Mesenchymal stem cell (in vitro differentiated cells and primary cell): ENCODE measurements at regions not wholly inside any gene's neighbourhood (a gene's known extent, or its start where the extent isn't known, plus 50 kb on each side); places are given as distances from the start of the nearest gene placed in this dataset.

Experiments used
- DNase-seq: peaks from one replicate; pipeline ENCODE4 v3.0.0-alpha.2; 2013
- H2AFZ ChIP-seq: one replicate; pipeline ENCODE4 v1.6.1; 2013; ENCODE audit warnings: low read depth, mild to moderate bottlenecking, control low read depth, inconsistent platforms, low read length, moderate library complexity
- H2AK5ac ChIP-seq: 2 replicates; pipeline ENCODE4 v1.6.1; 2013; ENCODE audit warnings: low read length, moderate library complexity, mild to moderate bottlenecking, inconsistent platforms; ENCODE audit not compliant: severe bottlenecking
- H2BK120ac ChIP-seq: one replicate; pipeline ENCODE4 v1.6.1; 2013; ENCODE audit warnings: low read depth, mild to moderate bottlenecking, inconsistent platforms, low read length, moderate library complexity
- H2BK12ac ChIP-seq, 2 experiments: one replicate each; pipeline ENCODE4 v1.6.1; 2013; ENCODE audit warnings: inconsistent platforms in 2 of 2, low read length in 2 of 2, mild to moderate bottlenecking in 2 of 2, moderate library complexity in 2 of 2, control low read depth in 1 of 2
- H2BK15ac ChIP-seq: one replicate; pipeline ENCODE4 v1.6.1; 2013; ENCODE audit warnings: mild to moderate bottlenecking, low read depth, inconsistent platforms; ENCODE audit not compliant: poor library complexity, severe bottlenecking
- H2BK5ac ChIP-seq: 2 replicates; pipeline ENCODE4 v1.6.1; 2013; ENCODE audit warnings: low read depth, mild to moderate bottlenecking, low read length, control low read depth, inconsistent platforms; ENCODE audit not compliant: poor library complexity, severe bottlenecking
- H3K14ac ChIP-seq, 2 experiments: one replicate each; pipeline ENCODE4 v1.6.1; 2013; ENCODE audit warnings: inconsistent platforms in 2 of 2, low read length in 2 of 2, control low read depth in 1 of 2, mild to moderate bottlenecking in 1 of 2, moderate library complexity in 1 of 2
- H3K18ac ChIP-seq, 2 experiments: one replicate each; pipeline ENCODE4 v1.6.1; 2013; ENCODE audit warnings: inconsistent platforms in 2 of 2, low read length in 2 of 2, control low read depth in 1 of 2, low read depth in 1 of 2, mild to moderate bottlenecking in 1 of 2
- H3K23ac ChIP-seq, 2 experiments: one replicate each; pipeline ENCODE4 v1.6.1; 2013; ENCODE audit warnings: inconsistent platforms in 2 of 2, low read length in 2 of 2, mild to moderate bottlenecking in 2 of 2, moderate library complexity in 2 of 2, control low read depth in 1 of 2
- H3K27ac ChIP-seq: 2 replicates; pipeline ENCODE4 v1.5.1; 2013; ENCODE audit warnings: mild to moderate bottlenecking, moderate library complexity, low read length, control low read depth, inconsistent platforms; ENCODE audit not compliant: poor library complexity, severe bottlenecking
- H3K27me3 ChIP-seq, 2 experiments: 2 replicates each; pipeline versions ENCODE4 v1.6.1 to v1.7.0; 2013; ENCODE audit warnings: low read length in 2 of 2, mild to moderate bottlenecking in 2 of 2, moderate library complexity in 2 of 2, control low read depth in 1 of 2, inconsistent platforms in 1 of 2; ENCODE audit not compliant: control insufficient read depth in 1 of 2, insufficient read depth in 1 of 2
- H3K36me3 ChIP-seq, 2 experiments: 2 replicates each; pipeline versions ENCODE4 v1.6.1 to v1.7.0; 2013; ENCODE audit warnings: low read length in 2 of 2, control low read depth in 1 of 2, inconsistent platforms in 1 of 2, low read depth in 1 of 2, mild to moderate bottlenecking in 1 of 2; ENCODE audit not compliant: insufficient read depth in 2 of 2, control insufficient read depth in 1 of 2
- H3K4ac ChIP-seq, 2 experiments: one replicate each; pipeline ENCODE4 v1.6.1; 2013; ENCODE audit warnings: inconsistent platforms in 2 of 2, low read length in 2 of 2, mild to moderate bottlenecking in 2 of 2, moderate library complexity in 2 of 2, control low read depth in 1 of 2, low read depth in 1 of 2
- H3K4me1 ChIP-seq: 2 replicates; pipeline ENCODE4 v1.6.1; 2013; ENCODE audit warnings: low read depth, low read length, control low read depth; ENCODE audit not compliant: control insufficient read depth, insufficient read depth
- H3K4me2 ChIP-seq: 2 replicates; pipeline ENCODE4 v1.6.1; 2013; ENCODE audit warnings: low read length, mild to moderate bottlenecking, inconsistent platforms; ENCODE audit not compliant: poor library complexity, severe bottlenecking
- H3K4me3 ChIP-seq, 2 experiments: 2 replicates each; pipeline versions ENCODE4 v1.5.1 to v1.7.0; 2013; ENCODE audit warnings: low read length in 2 of 2, mild to moderate bottlenecking in 2 of 2, control low read depth in 1 of 2, low read depth in 1 of 2; ENCODE audit not compliant: insufficient read depth in 1 of 2
- H3K79me1 ChIP-seq: replicated peaks from 2 replicates; pipeline ENCODE4 v1.6.1; 2013; ENCODE audit warnings: mild to moderate bottlenecking, control low read depth, low read length, inconsistent platforms; ENCODE audit not compliant: poor library complexity, severe bottlenecking
- H3K9ac ChIP-seq: 2 replicates; pipeline ENCODE4 v1.7.0; 2013; ENCODE audit warnings: mild to moderate bottlenecking, low read length, moderate library complexity
- H3K9me3 ChIP-seq: 2 replicates; pipeline ENCODE4 v1.7.0; 2013; ENCODE audit warnings: mild to moderate bottlenecking, low read length; ENCODE audit not compliant: control insufficient read depth
- H4K8ac ChIP-seq: one replicate; pipeline ENCODE4 v1.6.1; 2013; ENCODE audit warnings: inconsistent platforms, mild to moderate bottlenecking, low read length, moderate library complexity
- H4K91ac ChIP-seq: one replicate; pipeline ENCODE4 v1.6.1; 2013; ENCODE audit warnings: mild to moderate bottlenecking, low read length, inconsistent platforms
- WGBS: methylation state at CpG from one replicate; pipeline ENCODE4 v1.1.7; 2013; ENCODE audit warnings: mixed read lengths; 5-methylcytosine and 5-hydroxymethylcytosine counted together

DNA sequence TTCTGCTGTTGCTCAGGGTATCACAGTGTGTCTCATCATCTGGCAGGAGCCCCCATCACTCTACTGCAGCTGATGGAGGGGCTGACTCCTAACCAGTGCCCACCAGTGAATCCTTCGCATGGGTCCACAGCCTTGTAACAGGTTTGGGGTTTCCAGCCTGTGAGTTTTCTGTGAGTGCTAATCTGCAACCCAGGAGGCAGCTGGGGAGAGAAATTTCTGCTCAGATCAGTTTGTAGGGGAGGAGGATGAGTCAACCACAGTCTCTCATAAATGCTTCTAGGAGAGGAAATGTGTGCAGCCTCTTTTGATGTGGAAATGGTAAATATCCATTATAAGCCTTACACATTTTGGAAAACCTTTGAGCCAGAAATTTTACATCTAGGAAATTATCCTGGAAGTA lies 871.3 kb downstream of the AACS start:
- Histone ChIP-seq H2BK120ac (no peak overlapping the region), H3K9ac (no peak overlapping the region), H2BK5ac (no peak overlapping the region), H3K27me3 (no peaks in the 10 kb centered on the region), H4K91ac (no peak overlapping the region), H3K79me1 (no peaks in the 10 kb centered on the region), H4K8ac (no peak overlapping the region), H2AK5ac (no peak overlapping the region), H3K4me2 (no peak overlapping the region), H2BK12ac (no peak overlapping the region), H3K14ac (no peak overlapping the region), H3K4ac (no peak overlapping the region), H3K9me3 (peaks cover 9% of the 10 kb centered on the region), H3K36me3 (no peaks in the 10 kb centered on the region), H3K23ac (no peak overlapping the region), H2BK15ac (no peak overlapping the region), H3K4me3 (no peak overlapping the region), H3K18ac (no peak overlapping the region), H2AFZ (no peak overlapping the region), H3K4me1 (no peaks in the 10 kb centered on the region), H3K27ac (no peak overlapping the region)
- DNase-seq: no peak
- 80% methylated on average over 1 of the region's 1 CpG for WGBS

DNA sequence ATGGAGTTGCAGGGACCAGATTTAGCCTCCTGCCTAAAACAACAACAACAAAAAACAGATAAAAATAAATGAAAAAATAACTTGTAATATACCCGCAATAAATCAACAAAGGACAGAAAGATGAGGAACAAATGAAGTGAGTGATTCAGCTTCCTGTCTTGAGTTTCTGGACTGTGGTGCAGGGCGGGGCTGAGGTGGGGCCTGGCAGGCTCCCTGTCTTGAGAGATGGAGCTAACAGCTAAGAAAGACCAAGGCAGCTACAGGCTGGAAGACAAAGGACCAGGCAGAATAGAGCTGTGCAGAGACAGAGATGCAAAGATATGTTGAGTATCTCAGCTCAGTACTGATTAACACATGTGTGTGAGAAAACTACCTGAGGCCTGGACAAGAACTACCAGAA lies 879.2 kb downstream of the AACS start:
- Histone ChIP-seq H3K36me3 (no peaks in the 10 kb centered on the region), H4K91ac (no peak overlapping the region), H3K4me2 (no peak overlapping the region), H2BK5ac (no peak overlapping the region), H2AK5ac (no peak overlapping the region), H3K14ac (no peak overlapping the region), H2BK120ac (no peak overlapping the region), H3K27ac (no peak overlapping the region), H2BK12ac (no peak overlapping the region), H2BK15ac (no peak overlapping the region), H3K27me3 (no peaks in the 10 kb centered on the region), H3K79me1 (no peaks in the 10 kb centered on the region), H3K9me3 (peaks cover 4% of the 10 kb centered on the region), H4K8ac (no peak overlapping the region), H3K18ac (no peak overlapping the region), H2AFZ (no peak overlapping the region), H3K4ac (no peak overlapping the region), H3K23ac (no peak overlapping the region), H3K4me1 (no peaks in the 10 kb centered on the region), H3K9ac (no peak overlapping the region), H3K4me3 (no peak overlapping the region)
- 80% methylated on average over 2 of the region's 2 CpGs for WGBS
- no peak for DNase-seq

DNA sequence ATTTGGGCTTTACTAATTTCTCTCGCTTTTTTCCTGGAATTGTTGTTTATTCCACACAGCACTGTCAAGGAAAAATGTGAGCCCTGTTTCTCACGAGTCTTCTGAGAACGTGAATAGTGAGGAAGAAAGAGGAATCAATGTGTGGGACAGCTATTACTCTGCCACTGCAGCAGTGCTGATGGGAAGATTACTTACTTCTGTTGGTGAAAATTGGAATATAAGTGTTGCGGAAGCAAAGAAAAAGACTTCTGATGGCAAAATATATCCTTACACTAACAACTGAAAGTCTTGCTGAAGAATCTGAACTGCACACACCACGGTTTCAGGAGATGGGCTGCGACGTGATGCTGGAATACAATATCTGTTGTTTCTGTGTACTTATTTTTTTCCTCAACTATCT lies 884.2 kb downstream of the AACS start:
- H3K14ac ChIP-seq: no peak overlapping the region
- H3K79me1 ChIP-seq: no peaks in the 10 kb centered on the region
- H3K23ac ChIP-seq: no peak overlapping the region
- H3K27me3 ChIP-seq: no peaks in the 10 kb centered on the region
- no peak overlapping the region for H3K4me2 ChIP-seq
- H4K8ac ChIP-seq: no peak overlapping the region
- H2BK15ac ChIP-seq: no peak overlapping the region
- H3K9me3 ChIP-seq: peaks cover 8% of the 10 kb centered on the region
- H4K91ac ChIP-seq: no peak overlapping the region
- 72% methylated on average over 3 of the region's 7 CpGs for WGBS
- no peak for DNase-seq
- no peak overlapping the region for H2BK120ac ChIP-seq
- H3K9ac ChIP-seq: no peak overlapping the region
- no peak overlapping the region for H3K18ac ChIP-seq
- no peak overlapping the region for H3K4me3 ChIP-seq
- no peak overlapping the region for H2AFZ ChIP-seq
- H3K36me3 ChIP-seq: no peaks in the 10 kb centered on the region
- H2BK5ac ChIP-seq: no peak overlapping the region
- H3K4me1 ChIP-seq: no peaks in the 10 kb centered on the region
- no peak overlapping the region for H2AK5ac ChIP-seq
- no peak overlapping the region for H3K27ac ChIP-seq
- H2BK12ac ChIP-seq: no peak overlapping the region
- no peak overlapping the region for H3K4ac ChIP-seq

DNA sequence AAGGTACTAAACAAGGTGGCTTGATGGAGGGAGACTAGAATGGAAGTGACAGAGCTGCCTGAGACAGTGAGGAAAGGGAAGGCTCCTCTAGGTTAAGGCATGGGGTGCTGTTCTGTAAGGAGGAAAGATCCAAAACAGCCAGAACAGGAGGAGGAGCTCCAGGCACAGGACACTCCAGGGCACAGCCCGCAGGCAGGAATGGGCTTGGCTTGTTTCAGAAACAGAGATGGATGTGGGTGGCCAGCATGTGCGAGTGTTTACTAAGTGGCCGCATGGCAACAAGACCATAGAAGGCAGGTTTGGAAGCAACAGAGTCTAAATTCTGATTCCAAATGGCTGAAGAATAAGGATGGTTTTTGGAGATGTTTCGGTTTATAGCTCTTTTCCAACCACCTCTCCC lies 889.1 kb downstream of the AACS start:
- Histone ChIP-seq H3K9ac (no peak overlapping the region), H3K27me3 (no peaks in the 10 kb centered on the region), H3K23ac (no peak overlapping the region), H3K36me3 (no peaks in the 10 kb centered on the region), H3K9me3 (peaks cover 11% of the 10 kb centered on the region), H4K91ac (no peak overlapping the region), H2BK15ac (no peak overlapping the region), H3K4me1 (no peaks in the 10 kb centered on the region), H3K4me2 (no peak overlapping the region), H3K27ac (no peak overlapping the region), H2AK5ac (no peak overlapping the region), H2BK12ac (no peak overlapping the region), H3K4ac (no peak overlapping the region), H3K18ac (no peak overlapping the region), H2AFZ (no peak overlapping the region), H4K8ac (no peak overlapping the region), H2BK120ac (no peak overlapping the region), H2BK5ac (no peak overlapping the region), H3K14ac (no peak overlapping the region), H3K79me1 (no peaks in the 10 kb centered on the region), H3K4me3 (no peak overlapping the region)
- no peak for DNase-seq
- WGBS: 84% methylated on average over 4 of the region's 4 CpGs
